GM23338 (cell line): ENCODE measurements at regions not wholly inside any gene's neighbourhood (a gene's known extent, or its start where the extent isn't known, plus 50 kb on each side); places are given as distances from the start of the nearest gene placed in this dataset.

Experiments
- EZH2phosphoT487 ChIP-seq: fragments of 200-600 bp; sonication (generic); IDR thresholded peaks from one replicate; pipeline ENCODE4 v1.8.1; 2018; ENCODE audit warnings: antibody characterized with exemption; ENCODE audit not compliant: unreplicated experiment
- TF ChIP-seq, protein P1 (sequence below), 2 experiments: fragments of 200-600 bp in 1 of 2; sonication (generic) in 1 of 2; conservative IDR thresholded peaks; 2 replicates each; pipeline versions ENCODE4 v1.5.1 to v1.6.1; 2016 to 2017; ENCODE audit warnings: antibody characterized with exemption in 2 of 2, low read depth in 2 of 2, mild to moderate bottlenecking in 2 of 2, moderate library complexity in 1 of 2

GRCh38 chr15:46231786-46232185 lies 597.0 kb downstream of the SQOR start:
- TF ChIP-seq, protein P1, sequence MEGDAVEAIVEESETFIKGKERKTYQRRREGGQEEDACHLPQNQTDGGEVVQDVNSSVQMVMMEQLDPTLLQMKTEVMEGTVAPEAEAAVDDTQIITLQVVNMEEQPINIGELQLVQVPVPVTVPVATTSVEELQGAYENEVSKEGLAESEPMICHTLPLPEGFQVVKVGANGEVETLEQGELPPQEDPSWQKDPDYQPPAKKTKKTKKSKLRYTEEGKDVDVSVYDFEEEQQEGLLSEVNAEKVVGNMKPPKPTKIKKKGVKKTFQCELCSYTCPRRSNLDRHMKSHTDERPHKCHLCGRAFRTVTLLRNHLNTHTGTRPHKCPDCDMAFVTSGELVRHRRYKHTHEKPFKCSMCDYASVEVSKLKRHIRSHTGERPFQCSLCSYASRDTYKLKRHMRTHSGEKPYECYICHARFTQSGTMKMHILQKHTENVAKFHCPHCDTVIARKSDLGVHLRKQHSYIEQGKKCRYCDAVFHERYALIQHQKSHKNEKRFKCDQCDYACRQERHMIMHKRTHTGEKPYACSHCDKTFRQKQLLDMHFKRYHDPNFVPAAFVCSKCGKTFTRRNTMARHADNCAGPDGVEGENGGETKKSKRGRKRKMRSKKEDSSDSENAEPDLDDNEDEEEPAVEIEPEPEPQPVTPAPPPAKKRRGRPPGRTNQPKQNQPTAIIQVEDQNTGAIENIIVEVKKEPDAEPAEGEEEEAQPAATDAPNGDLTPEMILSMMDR (conservative IDR thresholded peaks at IDR 0.05; ENCODE audit: low read depth in 2 of 2): no peak
- no peak for TF ChIP-seq EZH2phosphoT487
